T-helper 9 cell (primary cell): ENCODE measurements at regions not wholly inside any gene's neighbourhood (a gene's known extent, or its start where the extent isn't known, plus 50 kb on each side); places are given as distances from the start of the nearest gene placed in this dataset.

ENCODE experiments used
- DNase-seq: peaks from one replicate; pipeline ENCODE4 v3.0.0-alpha.2; 2020

DNA sequence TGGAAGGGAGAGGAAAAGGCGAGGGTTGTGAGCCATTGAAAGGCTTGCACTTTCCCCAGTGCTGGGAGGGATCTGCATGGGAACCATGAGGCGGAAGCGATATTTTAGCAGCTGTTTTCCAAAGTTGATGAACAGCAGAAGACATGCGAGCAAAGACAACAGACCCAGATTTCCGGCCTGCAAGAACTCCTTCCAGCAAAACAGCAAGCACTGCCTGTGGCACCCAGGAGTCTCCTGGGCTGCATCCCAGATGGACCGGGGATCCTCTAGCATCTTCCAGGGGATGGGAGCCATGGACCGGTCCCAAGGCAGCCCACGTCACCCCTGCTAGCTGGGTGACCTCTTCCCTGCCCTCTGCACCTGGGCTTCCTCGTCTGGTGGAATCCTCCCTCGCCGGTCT, 162.8 kb downstream of the IRF8 start:
- DNase-seq = no peak

DNA sequence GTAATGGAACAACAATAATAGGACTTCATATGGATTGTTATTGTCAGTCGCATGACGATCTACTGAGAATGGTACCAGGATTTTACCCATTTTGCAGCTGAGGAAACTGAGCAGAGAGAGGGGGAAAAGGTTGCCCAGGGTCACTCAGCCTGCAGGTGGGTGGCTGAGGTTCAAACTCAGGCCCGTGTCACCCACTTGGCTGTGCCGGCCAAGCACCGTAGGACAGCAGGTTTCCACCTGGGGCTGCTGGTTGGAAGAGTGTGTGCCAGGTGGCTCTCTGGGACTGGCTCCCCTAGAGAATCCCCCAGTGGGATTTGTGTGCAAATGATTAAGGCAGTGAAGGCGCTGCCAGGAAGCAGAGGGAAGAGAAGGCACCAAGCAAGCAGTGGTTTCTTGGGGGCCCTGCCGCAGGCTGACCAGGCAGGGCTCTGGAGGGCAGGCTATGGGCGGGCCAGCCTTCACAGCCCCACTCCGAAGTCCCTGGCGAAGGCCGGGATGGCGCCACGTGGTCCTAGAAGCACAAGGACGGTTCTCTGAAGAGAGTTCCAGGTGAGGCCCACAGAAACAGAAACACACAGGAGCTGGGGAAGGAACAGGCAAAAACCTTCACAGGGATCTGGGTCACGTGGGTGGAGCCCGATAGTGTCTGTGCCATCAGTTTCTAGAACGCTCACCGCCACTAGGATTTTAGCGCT, 163.5 kb downstream of the IRF8 start:
- DNase-seq = no peak

DNA sequence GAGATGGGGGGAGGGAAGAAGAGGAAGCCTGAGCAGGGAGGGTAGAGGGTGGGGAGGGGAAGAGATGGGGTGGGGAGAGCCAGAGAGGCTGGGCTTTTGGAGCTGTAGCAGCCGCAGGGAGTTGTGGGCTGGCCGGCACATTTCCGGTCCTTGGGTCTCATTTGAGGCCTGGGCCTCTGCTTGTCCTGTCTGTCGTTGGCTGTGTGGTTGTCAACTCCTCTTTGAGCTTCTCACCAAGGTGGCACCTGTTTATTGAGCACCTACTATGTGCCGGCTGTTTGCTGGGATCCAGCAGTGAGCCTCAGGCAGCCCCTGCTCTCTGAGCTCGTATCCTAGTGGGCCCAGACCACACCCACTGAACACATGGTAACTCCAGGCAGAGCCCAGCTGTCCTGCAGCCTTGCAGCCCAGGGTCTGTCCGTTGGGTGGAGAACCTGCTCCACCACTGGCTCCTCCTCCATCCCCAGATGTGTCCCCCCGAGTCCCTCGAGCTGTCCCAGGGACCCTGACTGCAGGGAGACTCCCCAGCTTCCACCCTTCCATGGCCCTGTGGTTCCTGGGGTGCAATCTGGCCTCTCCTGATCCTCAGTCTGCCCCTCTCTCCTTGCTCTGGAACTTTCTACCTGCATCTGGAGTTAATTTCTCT, 164.9 kb downstream of the IRF8 start:
- no peak for DNase-seq

GRCh38 chr16:86064431-86065250, 165.7 kb downstream of the IRF8 start:
- DNase-seq = no peak

- no peak for DNase-seq
These were observed 166.7 kb downstream of the IRF8 start for GRCh38 chr16:86065711-86066110.

GRCh38 chr16:86066811-86067210, 167.8 kb downstream of the IRF8 start:
- no peak for DNase-seq

DNA sequence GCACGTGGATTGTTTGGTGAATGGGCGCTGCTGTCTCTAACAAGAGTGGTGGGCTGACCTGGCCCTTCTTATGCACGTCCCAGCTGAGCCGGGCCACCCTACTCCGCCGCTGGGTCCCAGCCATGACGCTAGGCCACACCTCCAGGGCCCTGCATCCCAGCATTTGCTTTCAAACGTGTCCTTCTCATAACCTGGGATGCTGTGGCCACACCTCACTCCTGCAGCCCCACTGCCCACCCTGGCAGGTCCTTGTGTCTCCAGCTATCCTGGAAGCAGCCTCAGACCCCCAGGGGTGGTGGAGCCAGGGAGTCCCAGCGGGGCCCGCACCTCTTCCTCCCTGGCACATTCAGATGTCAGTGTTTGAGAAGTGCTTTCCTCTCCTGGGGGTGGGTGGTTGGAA, 168.6 kb downstream of the IRF8 start:
- no peak for DNase-seq

GRCh38 chr16:86067936-86068335, 169.0 kb downstream of the IRF8 start:
- DNase-seq = no peak

GRCh38 chr16:86068722-86069121, 169.8 kb downstream of the IRF8 start:
- no peak for DNase-seq

DNA sequence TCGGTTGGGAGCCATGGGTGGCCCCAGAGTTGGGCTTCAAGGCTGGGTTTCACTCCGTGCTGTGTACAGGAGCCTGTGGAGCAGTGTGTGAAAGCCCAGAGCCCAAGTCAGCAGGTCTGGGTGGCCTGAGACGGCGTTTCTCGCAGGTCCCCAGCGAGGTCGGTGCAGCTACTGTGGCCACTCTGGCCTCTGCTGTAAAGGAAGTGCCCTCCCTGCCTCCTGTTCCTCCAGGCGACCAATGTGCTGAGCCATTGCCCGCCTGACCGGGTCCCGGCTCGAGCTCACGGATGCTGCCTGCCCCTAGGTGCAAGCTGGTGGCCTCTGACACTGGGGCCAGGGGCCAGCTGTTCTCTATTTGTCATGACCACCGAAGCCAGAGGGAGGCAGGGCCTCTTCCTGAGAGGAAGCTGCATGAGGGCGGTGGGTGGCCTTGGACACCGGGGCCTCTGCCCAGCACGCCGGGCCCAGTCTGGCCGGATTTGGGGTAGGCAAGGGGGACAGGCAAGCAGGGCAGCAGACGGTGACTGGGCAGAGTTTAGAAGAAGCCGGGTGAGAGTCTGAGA, 170.9 kb downstream of the IRF8 start:
- no peak for DNase-seq

DNA sequence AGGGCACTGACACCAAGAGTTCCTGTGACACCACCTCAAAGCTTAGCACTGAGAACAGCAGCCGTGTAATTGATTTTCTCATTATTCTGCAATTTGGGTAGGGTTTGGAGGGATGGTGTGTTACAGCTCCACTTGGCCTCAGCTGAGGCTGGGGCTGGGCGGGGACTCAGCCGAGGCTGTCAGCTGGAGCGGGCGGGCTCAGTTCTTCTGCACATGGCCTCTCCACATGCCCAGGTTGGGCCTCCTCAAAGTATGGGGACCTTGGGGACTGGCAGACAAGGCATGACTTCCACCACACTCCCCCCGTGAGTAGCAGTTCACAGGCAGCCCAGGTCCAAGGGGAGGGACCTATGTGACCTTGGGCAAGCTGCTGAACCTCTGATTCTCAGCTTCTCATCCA, 171.5 kb downstream of the IRF8 start:
- no peak for DNase-seq

- no peak for DNase-seq
These were observed 172.0 kb downstream of the IRF8 start for GRCh38 chr16:86070971-86071370.

DNA sequence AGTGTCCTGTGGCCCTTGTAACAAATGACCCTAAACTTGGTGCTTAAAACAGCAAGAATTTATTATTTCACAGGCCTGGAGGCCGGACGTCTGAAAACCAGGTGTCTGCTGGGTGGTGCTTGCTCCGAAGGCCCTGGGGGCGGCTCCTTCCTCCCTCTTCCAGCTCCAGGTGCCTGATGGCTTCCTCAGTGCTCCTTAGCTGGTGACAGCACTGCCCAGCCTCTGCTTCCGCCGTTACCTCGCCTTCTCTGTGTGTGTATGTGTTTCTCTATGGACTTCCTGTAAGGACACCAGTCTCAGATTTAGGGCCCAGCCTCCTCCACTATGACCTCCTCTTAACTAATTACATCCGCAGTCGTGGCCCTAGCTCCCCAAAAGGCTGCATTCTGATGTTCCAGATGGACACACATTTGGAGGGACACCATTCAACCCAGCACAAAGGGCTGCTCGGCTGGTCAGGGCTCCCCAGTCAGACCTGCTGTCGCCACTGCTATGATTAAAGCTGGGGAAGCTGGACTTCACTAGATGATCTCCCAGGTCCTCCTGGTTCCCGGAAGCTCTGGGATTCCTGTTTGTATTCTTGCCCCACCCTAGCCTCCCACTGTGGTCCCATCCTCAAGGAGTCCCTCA, 172.8 kb downstream of the IRF8 start:
- DNase-seq = no peak

DNA sequence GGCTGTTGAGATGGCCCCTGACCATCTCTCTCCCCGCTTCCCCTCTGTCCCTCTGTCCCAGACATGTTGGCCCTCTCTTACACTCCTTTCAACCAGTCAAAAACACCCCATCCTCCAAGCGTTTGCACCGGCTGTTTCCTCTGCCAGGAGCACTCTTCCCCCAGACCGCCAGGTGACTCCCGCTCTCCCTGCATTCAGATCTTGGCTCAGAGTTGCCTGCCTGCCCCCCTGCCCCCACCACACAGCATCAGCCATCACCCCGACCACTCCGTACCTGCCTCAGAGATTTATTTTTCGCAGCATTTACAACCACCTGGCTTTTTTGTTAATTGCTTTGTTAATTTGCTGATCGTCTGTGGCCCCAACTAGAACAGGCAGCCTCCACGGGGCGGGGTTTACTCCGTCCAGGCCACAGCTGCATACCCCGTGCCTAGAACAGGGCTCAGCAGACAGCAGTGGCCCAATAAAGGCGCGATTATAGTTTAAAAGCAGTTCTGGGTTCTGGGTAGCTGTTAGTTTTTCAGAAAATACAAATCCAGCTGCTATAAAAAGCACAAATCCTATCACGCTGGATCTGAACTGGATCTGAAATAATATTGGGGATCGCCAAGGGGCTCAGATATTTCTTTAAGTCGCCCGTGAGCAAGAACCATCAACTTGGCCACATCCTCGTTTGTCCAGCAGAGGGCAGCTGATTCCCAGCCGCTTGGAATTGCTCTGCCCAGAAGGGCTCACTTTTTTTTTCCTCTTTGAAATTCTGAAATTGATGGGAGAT, 173.6 kb downstream of the IRF8 start:
- DNase-seq = no peak

DNA sequence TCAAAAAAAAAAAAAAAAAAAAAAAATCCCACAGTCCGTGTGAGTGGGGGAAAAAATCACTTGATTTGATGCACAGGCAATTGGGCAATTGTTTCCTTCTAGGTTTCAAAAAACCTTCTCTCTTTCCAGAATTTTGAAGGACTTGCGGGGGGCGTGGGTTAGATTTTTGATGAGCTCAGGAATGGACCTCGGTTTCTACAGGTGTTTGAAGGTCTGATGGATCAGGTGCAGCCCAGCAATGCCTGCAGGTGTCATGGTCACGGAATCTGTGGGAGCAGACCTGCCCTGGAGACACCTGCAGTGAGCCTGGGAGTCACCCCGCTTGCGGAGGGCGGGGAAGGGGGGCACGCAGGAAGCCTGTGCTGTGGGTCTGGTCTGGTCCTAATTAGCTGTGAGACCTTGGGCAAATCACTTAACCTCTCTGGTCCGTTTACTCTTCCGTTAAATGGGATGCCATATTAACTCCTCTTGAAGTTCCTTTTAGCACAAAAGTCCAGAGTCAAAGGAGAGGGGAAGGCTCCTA, 174.2 kb downstream of the IRF8 start:
- no peak for DNase-seq

GRCh38 chr16:86073763-86074493, 175.0 kb downstream of the IRF8 start:
- no peak for DNase-seq

DNA sequence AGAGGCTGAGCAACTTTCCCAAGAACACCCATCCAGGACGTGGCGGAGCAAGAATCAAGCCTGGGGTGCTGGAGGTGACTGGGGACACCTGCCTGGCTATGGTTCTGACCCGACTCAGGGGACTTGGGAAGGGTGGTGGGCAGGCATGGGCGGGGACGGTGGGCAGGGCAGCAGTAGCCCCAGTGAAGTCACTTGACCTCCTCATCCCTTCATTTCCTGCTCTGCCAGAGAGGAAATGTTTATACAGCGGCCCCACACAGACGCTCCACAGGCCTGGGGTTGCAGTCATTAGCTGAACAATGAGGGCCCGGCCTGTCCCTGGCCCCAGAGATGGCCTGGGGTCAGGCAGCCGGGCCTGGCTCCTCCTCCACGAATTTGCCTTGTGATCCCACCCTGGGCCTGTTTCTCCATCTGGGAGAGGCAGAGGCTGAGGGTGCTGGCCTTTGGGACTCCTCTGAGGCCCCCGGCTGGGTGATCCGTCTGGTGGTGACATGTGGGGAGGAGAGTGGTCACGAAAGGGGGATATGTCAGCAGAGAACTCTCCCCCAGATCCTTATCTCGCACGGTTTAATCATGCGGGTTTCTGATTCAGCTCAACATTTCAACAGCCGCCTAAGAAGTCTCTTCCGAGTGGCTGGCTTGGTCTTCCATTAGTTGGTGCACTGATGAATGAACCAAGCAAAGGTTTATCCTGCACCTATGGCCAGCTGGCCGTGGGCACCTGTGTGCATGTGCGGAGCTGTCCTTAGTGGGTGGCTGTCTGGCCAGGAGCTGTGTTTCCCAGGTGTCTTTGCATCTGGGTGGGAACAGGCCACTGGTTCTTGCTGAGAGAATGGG, 175.9 kb downstream of the IRF8 start:
- no peak for DNase-seq

GRCh38 chr16:86075488-86075785, 176.5 kb downstream of the IRF8 start:
- DNase-seq = no peak

GRCh38 chr16:86075839-86076440, 177.0 kb downstream of the IRF8 start:
- DNase-seq = no peak

GRCh38 chr16:86076606-86077005, 177.6 kb downstream of the IRF8 start:
- no peak for DNase-seq
